ENCODE measurements at regions not wholly inside any gene's neighbourhood (a gene's known extent, or its start where the extent isn't known, plus 50 kb on each side); places are given as distances from the start of the nearest gene placed in this dataset.

DNA sequence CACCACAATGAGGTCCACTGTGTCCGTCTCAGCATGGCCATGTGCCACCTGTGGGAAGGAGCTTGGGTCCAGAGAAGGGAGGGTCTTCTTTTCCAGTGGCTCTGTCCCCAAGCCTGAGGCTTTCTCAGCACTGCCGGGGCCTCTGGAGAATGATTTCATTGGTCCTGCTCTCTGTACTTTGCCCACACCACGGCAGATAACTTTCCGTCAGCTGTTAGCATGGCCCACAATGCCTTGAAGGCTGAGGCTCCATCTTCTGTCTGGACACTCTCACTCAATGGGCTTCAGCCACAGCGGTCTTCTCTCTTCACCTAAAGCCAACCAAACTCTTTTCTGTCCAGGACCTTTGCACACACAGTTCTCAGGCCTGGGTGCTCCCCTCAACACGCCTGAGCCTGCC, 192.5 kb downstream of the CXCL12 start:
- H3K4me3 Mint-ChIP-seq: no peak overlapping the region
- ATAC-seq (ENCODE audit: low read depth in 2 of 2): no peak
- no peak overlapping the region for H3K27ac Mint-ChIP-seq
- H3K27me3 Mint-ChIP-seq: no peaks in the 10 kb centered on the region
- peaks cover 5 to 19% (median 14%) of the 10 kb centered on the region in 7 donors for H3K9me3 Mint-ChIP-seq
- DNase-seq: no peak
- H3K36me3 Mint-ChIP-seq: no peaks in the 10 kb centered on the region
- no peaks in the 10 kb centered on the region for H3K4me1 Mint-ChIP-seq

DNA sequence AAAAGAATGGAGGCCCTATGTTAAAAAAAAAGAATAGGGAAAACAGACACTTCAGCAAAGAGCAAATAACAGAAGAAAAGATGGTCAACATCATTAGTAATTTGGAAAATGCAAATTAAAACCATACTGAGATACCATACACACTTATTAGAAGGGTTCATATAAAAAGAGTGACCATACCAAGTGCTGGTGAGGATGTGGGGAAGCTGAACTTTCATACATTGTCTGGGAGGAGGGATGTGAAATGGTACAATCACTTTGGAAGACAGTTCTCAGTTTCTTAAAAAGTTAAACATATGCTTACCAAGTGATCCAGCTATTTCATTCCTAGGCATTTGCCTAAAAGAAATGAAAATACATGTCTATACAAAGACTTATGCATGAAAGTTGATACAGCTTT, 194.4 kb downstream of the CXCL12 start:
- ATAC-seq (ENCODE audit: low read depth in 2 of 2) (no peak), DNase-seq (no peak)
- H3K27me3 Mint-ChIP-seq: no peaks in the 10 kb centered on the region
- H3K4me1 Mint-ChIP-seq: no peaks in the 10 kb centered on the region
- H3K9me3 Mint-ChIP-seq: peaks cover 5 to 19% (median 14%) of the 10 kb centered on the region in 7 donors
- no peaks in the 10 kb centered on the region for H3K36me3 Mint-ChIP-seq
- H3K27ac Mint-ChIP-seq: no peak overlapping the region
- no peak overlapping the region for H3K4me3 Mint-ChIP-seq

DNA sequence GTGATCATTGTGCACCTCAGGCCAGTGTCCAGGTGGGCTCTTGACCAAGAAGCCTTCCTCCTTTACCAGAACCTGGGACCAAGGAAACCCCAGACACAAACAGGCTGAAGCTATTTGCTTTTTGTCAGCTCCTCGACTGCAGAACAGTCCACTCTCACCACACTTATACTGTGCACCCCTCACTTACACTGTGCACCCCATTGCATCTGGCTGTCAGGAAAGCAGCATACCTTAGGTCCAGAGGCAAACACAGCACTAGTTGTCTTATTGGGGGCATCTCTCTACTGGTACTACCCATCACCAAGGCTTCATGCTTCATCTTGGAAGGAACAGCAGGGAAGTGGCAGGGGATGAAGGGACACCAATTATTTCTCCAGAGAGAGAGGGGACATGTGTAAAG, 198.1 kb downstream of the CXCL12 start:
- Mint-ChIP-seq H3K36me3 (no peaks in the 10 kb centered on the region), H3K4me1 (no peaks in the 10 kb centered on the region)

DNA sequence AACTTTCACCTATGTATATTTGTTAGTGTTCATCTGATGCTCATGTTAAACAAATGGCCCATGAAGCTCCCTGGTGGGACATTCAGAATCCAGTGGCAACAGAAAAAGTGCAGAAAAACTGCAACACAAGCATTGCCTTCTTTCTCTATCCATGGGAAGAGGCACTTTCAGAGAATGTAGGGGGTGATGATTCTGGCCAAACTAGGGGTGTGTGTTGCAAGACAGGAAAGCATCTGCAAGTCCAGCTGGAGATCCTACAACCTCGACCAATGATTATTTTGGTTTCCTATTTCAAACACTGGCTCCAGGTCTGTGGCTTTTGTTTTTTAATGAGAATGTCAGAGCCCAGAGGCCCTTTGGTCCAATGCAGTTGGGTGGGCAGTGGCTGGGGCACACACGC, 198.7 kb downstream of the CXCL12 start:
- H3K27ac Mint-ChIP-seq: no peak overlapping the region

More for the DNA sequence above, 198.1 kb downstream of the CXCL12 start:
- ATAC-seq (ENCODE audit: low read depth in 2 of 2) (no peak), DNase-seq (no peak)
- H3K4me3 Mint-ChIP-seq: no peak overlapping the region
- H3K9me3 Mint-ChIP-seq: peaks cover 4 to 23% (median 12%) of the 10 kb centered on the region in 7 donors
- H3K27ac Mint-ChIP-seq: no peak overlapping the region
- H3K27me3 Mint-ChIP-seq: no peaks in the 10 kb centered on the region

DNA sequence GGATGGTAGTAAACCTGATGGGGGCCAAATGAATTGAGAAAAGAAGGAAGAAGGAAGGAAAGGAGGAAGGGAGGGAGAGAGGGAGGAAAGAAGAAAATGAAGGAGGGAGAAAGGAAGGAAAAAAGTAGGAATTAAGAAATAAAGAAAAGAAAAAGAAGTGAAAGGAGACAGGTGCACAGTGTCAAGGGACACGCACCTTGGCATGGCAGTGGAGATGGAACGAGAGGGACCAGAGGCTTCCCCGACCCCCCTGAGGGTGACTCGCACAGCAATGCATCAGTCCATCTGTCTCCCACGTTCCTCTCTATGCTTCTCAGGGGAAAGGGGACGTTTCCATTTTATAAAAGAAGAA, 199.6 kb downstream of the CXCL12 start:
- Mint-ChIP-seq H3K9me3 (peaks cover under 1 to 13% (median 4%) of the 10 kb centered on the region in 7 donors), H3K27me3 (no peaks in the 10 kb centered on the region), H3K27ac (no peak overlapping the region), H3K36me3 (no peaks in the 10 kb centered on the region), H3K4me1 (no peaks in the 10 kb centered on the region), H3K4me3 (no peak overlapping the region)
- no peak for ATAC-seq (ENCODE audit: low read depth in 2 of 2)
- DNase-seq: no peak

More for the DNA sequence above, 198.7 kb downstream of the CXCL12 start:
- no peak overlapping the region for H3K4me3 Mint-ChIP-seq
- H3K27me3 Mint-ChIP-seq: no peaks in the 10 kb centered on the region
- H3K4me1 Mint-ChIP-seq: no peaks in the 10 kb centered on the region
- H3K36me3 Mint-ChIP-seq: no peaks in the 10 kb centered on the region
- peaks cover 3 to 20% (median 9%) of the 10 kb centered on the region in 7 donors for H3K9me3 Mint-ChIP-seq
- DNase-seq: no peak
- no peak for ATAC-seq (ENCODE audit: low read depth in 2 of 2)

DNA sequence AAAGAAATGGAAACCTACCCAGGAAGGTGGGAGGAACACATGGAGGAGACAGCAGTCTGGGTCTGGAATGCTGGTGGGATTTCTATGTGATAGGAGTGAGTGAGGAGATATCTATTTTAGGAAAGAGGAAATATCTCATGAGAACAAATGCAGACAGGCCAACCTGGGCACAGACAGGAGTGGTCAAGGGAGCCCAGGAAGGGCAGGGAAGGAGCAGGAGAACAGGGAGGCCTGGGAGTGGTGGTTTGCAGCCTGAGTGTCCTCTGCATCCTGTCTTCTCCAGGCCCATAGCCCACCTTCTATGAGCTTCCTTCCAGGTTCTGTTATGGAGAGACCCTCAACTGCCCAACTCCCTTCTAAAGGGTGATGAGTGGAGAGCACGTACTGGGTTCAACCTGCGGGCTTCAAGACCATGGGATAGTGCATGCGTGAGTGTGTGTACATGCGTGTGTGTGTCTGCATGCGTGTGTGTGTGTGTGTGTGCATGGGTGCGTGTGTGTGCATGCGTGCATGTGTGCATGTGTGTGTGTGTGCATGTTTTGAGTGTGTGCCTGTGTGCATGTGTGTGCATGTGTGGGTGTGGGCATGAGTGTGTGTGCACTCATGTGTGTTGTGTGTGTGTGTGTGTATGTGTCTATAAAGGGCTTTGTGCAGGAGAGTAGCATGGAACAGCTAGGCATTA, 200.1 kb downstream of the CXCL12 start:
- no peaks in the 10 kb centered on the region for H3K27me3 Mint-ChIP-seq
- no peak for ATAC-seq (ENCODE audit: low read depth in 2 of 2)
- no peaks in the 10 kb centered on the region for H3K36me3 Mint-ChIP-seq
- peaks cover 0 to 12% (median 4%) of the 10 kb centered on the region in 7 donors for H3K9me3 Mint-ChIP-seq
- H3K4me1 Mint-ChIP-seq: no peaks in the 10 kb centered on the region
- no peak for DNase-seq
- no peak overlapping the region for H3K27ac Mint-ChIP-seq
- no peak overlapping the region for H3K4me3 Mint-ChIP-seq

DNA sequence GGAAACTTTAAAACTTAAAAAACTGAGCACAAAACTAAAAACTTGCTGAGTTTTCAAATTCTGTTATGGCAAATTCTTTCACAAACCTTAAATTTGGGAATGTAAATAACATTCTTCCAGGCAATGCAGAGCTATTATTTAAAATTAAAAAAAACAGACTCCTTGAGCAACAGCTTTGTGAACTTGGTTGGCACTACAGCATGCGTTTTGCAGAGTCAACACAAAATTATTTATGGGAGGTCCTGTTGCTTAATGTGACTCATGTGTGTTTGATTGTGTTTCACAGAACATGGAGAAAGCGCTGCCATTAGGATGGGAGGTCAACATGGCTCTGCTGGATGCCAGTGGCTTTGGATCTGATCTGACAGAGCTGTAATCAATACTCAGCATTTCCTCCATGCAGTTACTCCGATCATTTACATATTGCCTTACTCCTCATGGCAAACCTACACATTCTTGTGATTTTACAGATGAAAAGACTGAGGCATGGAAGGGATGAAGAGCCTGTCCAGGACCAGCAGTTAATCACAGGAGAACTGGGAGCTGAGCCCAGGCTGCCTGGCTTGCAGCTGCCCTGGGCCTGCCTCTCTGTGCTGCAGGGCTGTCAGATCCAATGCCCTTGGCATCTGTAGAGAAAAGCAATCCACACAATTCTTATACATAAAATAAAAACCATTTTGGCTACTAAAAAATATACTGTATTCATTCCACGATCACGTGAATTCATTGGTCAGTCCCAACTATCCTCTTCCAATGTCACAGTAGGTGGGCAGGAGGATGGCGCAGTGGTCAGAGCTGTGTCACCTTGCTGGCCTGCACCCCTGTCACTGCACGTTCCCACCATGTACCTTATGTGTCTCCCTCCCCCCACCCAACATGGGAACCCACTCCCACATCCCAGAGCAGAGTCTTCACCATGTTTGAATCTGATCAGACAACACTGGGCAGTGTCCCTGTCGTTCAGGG, 200.9 kb downstream of the CXCL12 start:
- no peaks in the 10 kb centered on the region for H3K27me3 Mint-ChIP-seq
- ATAC-seq (ENCODE audit: low read depth in 2 of 2) (no peak), DNase-seq (no peak)
- no peaks in the 10 kb centered on the region for H3K36me3 Mint-ChIP-seq
- H3K4me3 Mint-ChIP-seq: no peak overlapping the region
- H3K9me3 Mint-ChIP-seq: peaks cover 0 to 8% (median 4%) of the 10 kb centered on the region in 7 donors
- no peaks in the 10 kb centered on the region for H3K4me1 Mint-ChIP-seq
- H3K27ac Mint-ChIP-seq: no peak overlapping the region

DNA sequence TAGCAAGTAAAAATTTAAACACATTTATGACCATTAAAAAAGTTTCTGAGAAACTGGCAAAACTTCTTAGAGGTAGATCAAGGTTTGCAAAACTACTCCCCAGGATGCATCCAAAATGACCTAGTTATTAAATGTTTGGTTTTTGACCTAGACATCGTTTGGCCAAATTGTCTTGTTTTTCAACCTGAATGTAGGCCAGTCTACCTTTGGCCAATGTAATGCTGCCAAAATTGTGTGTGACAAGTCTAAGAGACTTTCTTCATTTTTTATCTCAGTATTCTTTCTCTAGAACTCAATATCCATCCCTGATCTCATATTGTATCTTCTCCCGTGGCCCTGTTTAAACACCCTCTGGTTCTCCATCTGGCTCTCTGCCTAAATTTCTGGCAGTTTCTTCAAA, 202.0 kb downstream of the CXCL12 start:
- no peaks in the 10 kb centered on the region for H3K27me3 Mint-ChIP-seq
- ATAC-seq (ENCODE audit: low read depth in 2 of 2) (no peak), DNase-seq (no peak)
- H3K36me3 Mint-ChIP-seq: no peaks in the 10 kb centered on the region
- no peaks in the 10 kb centered on the region for H3K4me1 Mint-ChIP-seq
- H3K4me3 Mint-ChIP-seq: no peak overlapping the region
- peaks cover 0 to 8% (median 4%) of the 10 kb centered on the region in 7 donors for H3K9me3 Mint-ChIP-seq
- H3K27ac Mint-ChIP-seq: no peak overlapping the region

DNA sequence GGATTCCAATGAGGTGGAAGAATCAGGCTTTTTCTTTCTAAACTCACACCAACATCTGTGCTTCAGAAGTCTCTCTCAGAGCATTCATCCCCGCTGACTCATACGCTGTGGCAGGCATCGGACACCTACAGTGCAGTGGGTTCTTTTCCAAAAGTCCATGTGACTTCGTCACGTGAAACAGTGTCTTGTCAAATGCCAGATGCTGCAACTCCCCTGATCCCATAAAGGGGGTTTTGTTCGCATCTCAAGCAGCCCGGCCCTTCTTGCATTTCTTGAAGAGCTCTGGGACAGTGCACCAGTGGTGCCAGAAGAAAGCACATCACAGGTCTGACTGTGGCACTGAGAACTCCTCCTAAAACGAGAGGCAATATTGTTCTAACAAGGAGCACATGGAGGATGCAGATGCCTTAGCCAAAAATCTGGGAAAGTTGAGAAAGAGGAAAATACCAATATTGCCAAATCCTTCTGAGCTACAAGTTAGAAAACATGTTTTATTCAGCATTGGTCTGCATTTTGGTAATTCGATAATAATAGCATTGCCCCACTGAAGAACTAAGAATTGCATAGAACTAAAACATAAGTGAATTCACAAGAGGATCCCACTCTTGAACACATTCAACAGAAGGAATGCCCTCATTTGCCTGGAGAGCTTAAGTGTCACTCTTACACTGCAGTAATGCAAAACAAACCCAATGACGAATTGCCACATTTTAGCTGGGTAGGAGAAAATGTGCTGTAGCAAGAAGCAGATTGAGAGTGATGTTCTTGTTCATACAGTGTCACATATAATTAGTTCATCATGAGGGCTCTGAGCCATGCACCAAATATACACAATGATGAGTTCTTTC, 204.4 kb downstream of the CXCL12 start:
- H3K27me3 Mint-ChIP-seq: no peaks in the 10 kb centered on the region
- H3K27ac Mint-ChIP-seq: no peak overlapping the region
- H3K36me3 Mint-ChIP-seq: no peaks in the 10 kb centered on the region
- H3K4me1 Mint-ChIP-seq: no peaks in the 10 kb centered on the region
- DNase-seq: no peak
- no peak overlapping the region for H3K4me3 Mint-ChIP-seq
- peaks cover 0 to 4% (median 3%) of the 10 kb centered on the region in 7 donors for H3K9me3 Mint-ChIP-seq
- ATAC-seq (ENCODE audit: low read depth in 2 of 2): no peak

DNA sequence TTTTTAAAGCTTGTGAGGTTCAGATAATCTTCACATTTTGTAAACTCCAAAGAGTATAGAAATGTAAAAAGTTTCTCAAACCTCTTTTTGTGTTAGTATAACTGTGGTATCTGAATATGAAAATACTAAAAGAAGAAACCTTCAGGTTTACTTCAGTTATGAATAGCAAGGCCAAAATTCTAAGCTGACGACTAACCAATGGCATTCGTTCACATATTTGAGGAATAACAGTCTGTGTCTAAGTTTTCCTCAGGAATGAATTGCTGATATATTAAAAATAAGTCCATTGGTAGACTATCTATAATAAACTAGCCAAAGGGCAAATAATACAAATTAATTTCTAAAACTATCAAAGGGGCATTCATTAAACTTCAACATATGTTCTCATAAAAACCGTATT, 206.0 kb downstream of the CXCL12 start:
- H3K9me3 Mint-ChIP-seq: peaks cover 0 to 2% (median 0%) of the 10 kb centered on the region in 7 donors
- no peak overlapping the region for H3K27ac Mint-ChIP-seq
- ATAC-seq (ENCODE audit: low read depth in 2 of 2) (no peak), DNase-seq (no peak)
- H3K27me3 Mint-ChIP-seq: no peaks in the 10 kb centered on the region
- H3K4me1 Mint-ChIP-seq: no peaks in the 10 kb centered on the region
- no peak overlapping the region for H3K4me3 Mint-ChIP-seq
- H3K36me3 Mint-ChIP-seq: no peaks in the 10 kb centered on the region

DNA sequence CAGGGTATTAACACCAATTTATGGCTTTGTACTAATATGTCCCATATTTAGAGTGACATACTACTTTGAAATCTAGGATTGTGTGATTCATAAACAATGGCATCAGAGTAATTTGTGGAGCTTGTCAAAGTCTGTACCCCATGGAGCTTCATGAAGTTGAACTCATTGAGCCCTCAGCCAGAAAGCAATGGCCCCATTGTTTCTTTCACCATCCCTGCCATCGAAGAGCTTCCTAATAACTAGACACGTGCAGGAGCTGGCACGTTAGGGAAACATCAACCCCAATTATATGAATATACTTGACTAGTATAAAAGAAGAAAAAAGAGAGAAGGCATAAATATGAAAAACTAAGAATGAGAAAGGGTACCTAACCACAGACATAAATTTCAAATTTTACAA, 206.6 kb downstream of the CXCL12 start:
- Mint-ChIP-seq H3K9me3 (peaks cover 0 to 2% (median 0%) of the 10 kb centered on the region in 7 donors), H3K4me3 (no peak overlapping the region), H3K27ac (no peak overlapping the region), H3K27me3 (no peaks in the 10 kb centered on the region), H3K36me3 (no peaks in the 10 kb centered on the region), H3K4me1 (no peaks in the 10 kb centered on the region)
- ATAC-seq (ENCODE audit: low read depth in 2 of 2): no peak
- DNase-seq: no peak

DNA sequence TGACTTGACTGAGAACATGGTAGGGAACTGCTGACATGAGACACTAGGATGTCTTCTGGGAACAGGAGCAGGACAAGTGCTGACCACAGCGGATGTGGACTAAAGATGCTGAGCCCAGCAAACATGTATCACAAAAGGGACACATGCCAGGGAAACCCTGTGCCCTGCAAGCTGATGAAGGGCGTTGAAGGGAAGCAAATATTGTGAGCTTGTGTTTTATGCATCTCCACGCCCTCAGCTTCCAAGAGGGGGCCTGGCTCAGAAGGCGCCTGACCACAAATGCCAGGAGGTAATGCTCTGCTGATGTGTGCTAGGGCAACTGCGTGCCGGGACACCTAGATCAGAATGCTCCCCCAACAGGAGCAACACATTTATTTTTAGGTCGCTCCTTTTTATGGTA, 207.3 kb downstream of the CXCL12 start:
- Mint-ChIP-seq H3K4me1 (no peaks in the 10 kb centered on the region), H3K27ac (no peak overlapping the region), H3K9me3 (peaks cover 0 to 2% (median 0%) of the 10 kb centered on the region in 7 donors), H3K27me3 (no peaks in the 10 kb centered on the region), H3K4me3 (no peak overlapping the region), H3K36me3 (no peaks in the 10 kb centered on the region)
- DNase-seq (no peak), ATAC-seq (ENCODE audit: low read depth in 2 of 2) (no peak)

DNA sequence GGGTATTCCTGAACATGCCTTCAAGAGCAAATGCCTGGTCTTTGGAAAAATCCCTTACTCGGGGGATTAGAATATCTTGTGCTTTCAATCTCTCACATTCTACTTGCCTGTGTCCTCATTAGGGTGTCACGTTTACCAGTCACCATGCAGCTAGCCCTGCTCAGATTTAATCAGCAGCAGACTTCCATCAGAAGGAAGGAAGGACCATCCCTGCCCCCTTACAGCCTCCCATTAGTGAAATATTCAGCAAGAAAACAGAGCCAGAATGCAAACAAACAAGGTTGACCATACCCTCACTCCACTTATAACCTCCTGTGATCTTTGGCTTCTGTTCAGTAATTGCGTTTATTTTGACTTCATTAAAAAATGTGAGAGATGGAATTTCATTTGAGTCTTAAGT, 208.6 kb downstream of the CXCL12 start:
- ATAC-seq (ENCODE audit: low read depth in 2 of 2) (no peak), DNase-seq (no peak)
- peaks cover 0 to 3% (median 1%) of the 10 kb centered on the region in 7 donors for H3K9me3 Mint-ChIP-seq
- H3K27ac Mint-ChIP-seq: no peak overlapping the region
- H3K36me3 Mint-ChIP-seq: no peaks in the 10 kb centered on the region
- H3K27me3 Mint-ChIP-seq: no peaks in the 10 kb centered on the region
- H3K4me1 Mint-ChIP-seq: no peaks in the 10 kb centered on the region
- no peak overlapping the region for H3K4me3 Mint-ChIP-seq
